ENCODE measurements at regions not wholly inside any gene's neighbourhood (a gene's known extent, or its start where the extent isn't known, plus 50 kb on each side); places are given as distances from the start of the nearest gene placed in this dataset.

GRCh38 chr4:15352524-15352923, 75.3 kb upstream of the C1QTNF7 start:
- H3K9me3 ChIP-seq: no peaks in the 10 kb centered on the region
- ATAC-seq (no peak), FAIRE-seq (no peak), DNase-seq (no peak)
- TF ChIP-seq, protein P1, sequence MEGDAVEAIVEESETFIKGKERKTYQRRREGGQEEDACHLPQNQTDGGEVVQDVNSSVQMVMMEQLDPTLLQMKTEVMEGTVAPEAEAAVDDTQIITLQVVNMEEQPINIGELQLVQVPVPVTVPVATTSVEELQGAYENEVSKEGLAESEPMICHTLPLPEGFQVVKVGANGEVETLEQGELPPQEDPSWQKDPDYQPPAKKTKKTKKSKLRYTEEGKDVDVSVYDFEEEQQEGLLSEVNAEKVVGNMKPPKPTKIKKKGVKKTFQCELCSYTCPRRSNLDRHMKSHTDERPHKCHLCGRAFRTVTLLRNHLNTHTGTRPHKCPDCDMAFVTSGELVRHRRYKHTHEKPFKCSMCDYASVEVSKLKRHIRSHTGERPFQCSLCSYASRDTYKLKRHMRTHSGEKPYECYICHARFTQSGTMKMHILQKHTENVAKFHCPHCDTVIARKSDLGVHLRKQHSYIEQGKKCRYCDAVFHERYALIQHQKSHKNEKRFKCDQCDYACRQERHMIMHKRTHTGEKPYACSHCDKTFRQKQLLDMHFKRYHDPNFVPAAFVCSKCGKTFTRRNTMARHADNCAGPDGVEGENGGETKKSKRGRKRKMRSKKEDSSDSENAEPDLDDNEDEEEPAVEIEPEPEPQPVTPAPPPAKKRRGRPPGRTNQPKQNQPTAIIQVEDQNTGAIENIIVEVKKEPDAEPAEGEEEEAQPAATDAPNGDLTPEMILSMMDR (IDR thresholded peaks at IDR 0.05): no peak
- H3K27me3 ChIP-seq: no peaks in the 10 kb centered on the region
- intact Hi-C loops (cut with DNase I): no loop called here
- H3K4me3 ChIP-seq: no peak overlapping the region
- H3K27ac ChIP-seq: no peak overlapping the region
- 54 to 65% methylated on average over 2 of the region's 2 CpGs for WGBS, 2 donors
- H3K36me3 ChIP-seq: no peaks in the 10 kb centered on the region
- H3K4me1 ChIP-seq: no peaks in the 10 kb centered on the region

GRCh38 chr4:15353207-15353606, 74.6 kb upstream of the C1QTNF7 start:
- Histone ChIP-seq H3K27ac (no peak overlapping the region), H3K9me3 (no peaks in the 10 kb centered on the region), H3K27me3 (no peaks in the 10 kb centered on the region), H3K4me1 (no peaks in the 10 kb centered on the region), H3K36me3 (no peaks in the 10 kb centered on the region), H3K4me3 (no peak overlapping the region)
- TF ChIP-seq, protein P1 (IDR thresholded peaks at IDR 0.05): no peak
- ATAC-seq (no peak), DNase-seq (no peak), FAIRE-seq (no peak)
- intact Hi-C loops (cut with DNase I): no loop called here
- 49 to 51% methylated on average over 3 of the region's 3 CpGs for WGBS, 2 donors

DNA sequence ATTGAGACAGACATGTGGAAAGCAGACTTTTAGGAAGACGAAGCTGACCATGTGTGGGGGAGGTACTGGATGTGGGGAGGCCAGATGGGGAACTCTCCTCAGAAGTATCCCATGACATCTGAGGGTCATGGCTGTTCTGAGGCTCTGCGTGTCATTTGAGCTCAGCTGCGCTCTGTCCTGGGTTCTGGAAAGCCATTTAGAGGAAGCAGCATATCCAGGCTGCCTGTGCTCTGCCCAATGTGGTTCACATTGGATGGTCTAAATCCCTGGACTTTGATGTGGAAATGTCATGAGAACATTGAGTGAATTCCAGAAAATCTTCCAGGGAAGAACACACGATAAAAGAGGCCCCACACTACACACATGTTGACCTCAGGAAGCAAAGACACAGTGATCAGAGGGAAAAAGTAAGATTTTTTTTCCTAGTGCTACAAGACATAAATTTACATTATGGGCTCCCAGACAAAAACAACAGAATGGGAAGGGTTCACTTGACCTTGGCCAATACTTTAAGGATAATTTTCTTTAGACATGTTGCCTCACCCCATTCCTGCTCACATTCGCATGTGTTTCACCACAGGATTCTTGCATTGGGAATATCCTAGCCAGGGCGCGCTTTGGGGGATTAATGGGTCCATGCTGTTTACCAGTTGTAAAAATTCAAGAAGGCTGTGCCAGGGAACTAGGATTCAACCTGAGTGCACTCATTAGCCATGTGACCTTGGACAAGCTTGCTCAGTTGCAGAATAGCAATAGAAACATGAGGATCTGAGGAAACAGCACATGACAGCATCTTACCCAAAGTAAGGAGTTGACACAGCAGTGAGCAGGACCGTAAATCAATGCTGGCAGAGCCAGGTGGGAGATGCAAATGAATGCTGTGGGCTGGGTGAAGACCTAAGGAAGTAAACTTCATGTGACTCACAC, 73.2 kb upstream of the C1QTNF7 start:
- Histone ChIP-seq H3K9me3 (no peaks in the 10 kb centered on the region), H3K36me3 (no peaks in the 10 kb centered on the region), H3K4me1 (no peaks in the 10 kb centered on the region), H3K4me3 (no peak overlapping the region), H3K27me3 (no peaks in the 10 kb centered on the region), H3K27ac (no peak overlapping the region)
- intact Hi-C loops (cut with DNase I): no loop called here
- DNase-seq (no peak), ATAC-seq (no peak), FAIRE-seq (no peak)
- TF ChIP-seq, protein P1 (IDR thresholded peaks at IDR 0.05): no peak
- WGBS, 2 donors: 67 to 70% methylated on average over 8 of the region's 8 CpGs

DNA sequence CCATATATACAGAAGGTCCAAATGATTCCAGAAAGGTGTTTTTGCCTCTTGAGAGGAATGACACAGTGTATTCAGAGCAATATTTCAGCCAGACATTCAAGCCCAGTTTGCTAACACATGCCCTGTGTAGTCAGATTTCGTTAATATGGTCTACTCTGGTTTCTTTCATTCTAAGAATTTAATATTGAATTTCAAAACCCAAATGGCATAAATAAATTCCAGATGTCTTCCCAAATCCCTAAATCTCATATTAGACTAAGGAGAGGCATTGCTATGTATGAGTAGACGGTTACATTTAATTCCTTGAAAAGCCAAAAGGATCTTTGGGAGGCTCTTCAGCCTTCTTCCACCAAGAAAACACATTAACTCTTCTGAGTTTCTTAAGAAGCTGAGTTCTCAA, 66.3 kb upstream of the C1QTNF7 start:
- ATAC-seq (no peak), DNase-seq (no peak), FAIRE-seq (no peak)
- no peak overlapping the region for H3K4me3 ChIP-seq
- 80 to 81% methylated on average over 2 of the region's 2 CpGs for WGBS, 2 donors
- H3K36me3 ChIP-seq: no peaks in the 10 kb centered on the region
- TF ChIP-seq, protein P1 (IDR thresholded peaks at IDR 0.05): no peak
- H3K27me3 ChIP-seq: no peaks in the 10 kb centered on the region
- no peak overlapping the region for H3K27ac ChIP-seq
- H3K9me3 ChIP-seq: no peaks in the 10 kb centered on the region
- intact Hi-C loops (cut with DNase I): no loop called here
- no peaks in the 10 kb centered on the region for H3K4me1 ChIP-seq

DNA sequence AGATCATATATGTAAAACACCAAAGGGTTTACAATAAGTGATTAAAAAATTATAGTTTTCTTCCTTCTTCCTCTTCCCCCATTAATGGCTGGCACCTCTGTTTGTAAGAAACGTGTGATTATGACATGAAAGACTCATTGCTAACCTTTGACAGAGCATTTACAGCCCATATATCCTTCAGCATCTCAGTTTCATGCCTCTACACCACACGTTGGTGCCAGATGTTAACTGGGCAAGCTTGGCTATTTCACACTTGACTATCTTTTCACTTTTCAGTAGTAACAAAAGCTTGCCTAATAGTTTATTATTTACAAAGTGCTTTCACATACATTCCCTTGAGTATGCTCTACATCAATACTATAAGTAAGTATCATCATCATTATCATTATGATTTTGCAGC, 65.3 kb upstream of the C1QTNF7 start:
- no peaks in the 10 kb centered on the region for H3K9me3 ChIP-seq
- H3K27me3 ChIP-seq: no peaks in the 10 kb centered on the region
- FAIRE-seq: no peak
- H3K27ac ChIP-seq: no peak overlapping the region
- no peak for DNase-seq
- intact Hi-C loops (cut with DNase I): no loop called here
- H3K4me3 ChIP-seq: no peak overlapping the region
- H3K36me3 ChIP-seq: no peaks in the 10 kb centered on the region
- H3K4me1 ChIP-seq: no peaks in the 10 kb centered on the region
- no peak for ATAC-seq
- TF ChIP-seq, protein P1 (IDR thresholded peaks at IDR 0.05): no peak
- 25 to 28% methylated on average over 2 of the region's 2 CpGs for WGBS, 2 donors

Measured in pancreas (tissue), 10 donors.